ENCODE measurements at regions not wholly inside any gene's neighbourhood (a gene's known extent, or its start where the extent isn't known, plus 50 kb on each side); places are given as distances from the start of the nearest gene placed in this dataset.

DNA sequence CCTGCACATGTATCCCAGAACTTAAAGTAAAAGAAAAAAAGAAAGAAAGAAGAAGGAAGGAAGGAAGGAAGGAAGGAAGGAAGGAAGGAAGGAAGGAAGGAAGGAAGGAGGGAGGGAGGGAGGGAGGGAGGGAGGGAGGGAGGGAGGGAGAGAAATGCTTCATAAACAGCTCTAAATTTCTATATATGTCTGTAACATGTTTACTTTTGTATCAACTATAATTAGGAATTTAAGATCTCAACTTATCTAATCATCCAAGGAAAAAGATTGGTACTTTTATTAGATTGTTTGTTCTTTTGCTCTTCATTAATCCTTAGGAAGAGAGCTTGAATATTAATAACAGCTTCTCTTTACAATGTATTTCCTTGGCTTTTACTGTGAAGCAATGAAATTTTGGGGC, 195.4 kb upstream of the PRMT6 start:
- TF ChIP-seq, protein P1, sequence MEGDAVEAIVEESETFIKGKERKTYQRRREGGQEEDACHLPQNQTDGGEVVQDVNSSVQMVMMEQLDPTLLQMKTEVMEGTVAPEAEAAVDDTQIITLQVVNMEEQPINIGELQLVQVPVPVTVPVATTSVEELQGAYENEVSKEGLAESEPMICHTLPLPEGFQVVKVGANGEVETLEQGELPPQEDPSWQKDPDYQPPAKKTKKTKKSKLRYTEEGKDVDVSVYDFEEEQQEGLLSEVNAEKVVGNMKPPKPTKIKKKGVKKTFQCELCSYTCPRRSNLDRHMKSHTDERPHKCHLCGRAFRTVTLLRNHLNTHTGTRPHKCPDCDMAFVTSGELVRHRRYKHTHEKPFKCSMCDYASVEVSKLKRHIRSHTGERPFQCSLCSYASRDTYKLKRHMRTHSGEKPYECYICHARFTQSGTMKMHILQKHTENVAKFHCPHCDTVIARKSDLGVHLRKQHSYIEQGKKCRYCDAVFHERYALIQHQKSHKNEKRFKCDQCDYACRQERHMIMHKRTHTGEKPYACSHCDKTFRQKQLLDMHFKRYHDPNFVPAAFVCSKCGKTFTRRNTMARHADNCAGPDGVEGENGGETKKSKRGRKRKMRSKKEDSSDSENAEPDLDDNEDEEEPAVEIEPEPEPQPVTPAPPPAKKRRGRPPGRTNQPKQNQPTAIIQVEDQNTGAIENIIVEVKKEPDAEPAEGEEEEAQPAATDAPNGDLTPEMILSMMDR (IDR thresholded peaks at IDR 0.05): no peak
- TF ChIP-seq POLR2A (IDR thresholded peaks at IDR 0.05) (no peak), POLR2AphosphoS5 (IDR thresholded peaks at IDR 0.05) (no peak)
